ENCODE measurements at regions not wholly inside any gene's neighbourhood (a gene's known extent, or its start where the extent isn't known, plus 50 kb on each side); places are given as distances from the start of the nearest gene placed in this dataset.

GRCh38 chr6:23953976-23954375 lies 172.0 kb upstream of the NRSN1 start:
- CTCF ChIA-PET, result interaction anchor here (0.6 kb wide), 1 partner anchor 328 kb away, joined by 5 read pairs; no protein-coding TSS in a partner anchor
- DNase-seq (ENCODE audit: low read depth, low spot score) (no peak), ATAC-seq (no peak)
- Histone ChIP-seq H3K9ac (ENCODE audit: low read length) (no peak overlapping the region), H3K9me2 (ENCODE audit: insufficient read depth) (no peaks in the 10 kb centered on the region), H3K9me3 (ENCODE audit: control insufficient read depth in 1 of 2, insufficient read depth in 1 of 2, low read depth in 1 of 2, low read length in 2 of 2) (0 out of 4 replicates have a peak, but pooled peaks cover 0 to 4% of the 10 kb centered on the region in 2 experiments), H2AFZ (ENCODE audit: low read depth, low read length, poor library complexity, severe bottlenecking) (no peak overlapping the region), H3K36me3 (ENCODE audit: control insufficient read depth in 1 of 2, insufficient read depth in 2 of 2, low read length in 2 of 2) (no peaks in the 10 kb centered on the region; a peak in 1 of 4 replicates), H3K79me2 (ENCODE audit: insufficient read depth, low read length) (no peaks in the 10 kb centered on the region), H3K4me2 (ENCODE audit: low read length) (no peak overlapping the region), H3K27me3 (ENCODE audit: insufficient read depth, low read length) (no peaks in the 10 kb centered on the region), H3K4me3 (replicated peaks in 1 of 2; ENCODE audit: low read depth in 1 of 2, low read length in 2 of 2) (no peak overlapping the region), H3K4me1 (ENCODE audit: control insufficient read depth in 1 of 2, insufficient read depth in 2 of 2, low read length in 2 of 2) (no peaks in the 10 kb centered on the region), H4K20me1 (ENCODE audit: insufficient read depth) (no peaks in the 10 kb centered on the region), H3K27ac (ENCODE audit: low read depth, low read length) (no peak overlapping the region)
- RAD21 ChIA-PET (ENCODE audit: low non-redundant PET in 1 of 2, low total read pairs in 2 of 2, uncharacterized antibody in 2 of 2, unreplicated experiment in 2 of 2), result no interaction called here
- POLR2A ChIA-PET, result no interaction called here
- intact Hi-C loops (cut with micrococcal nuclease), result no loop called here
- TF ChIP-seq REST (IDR thresholded peaks at IDR 0.05; ENCODE audit: low read depth) (no peak), CBX3 (IDR thresholded peaks at IDR 0.05; ENCODE audit: low read depth) (no peak), EZH2phosphoT487 (IDR thresholded peaks at IDR 0.05; ENCODE audit: borderline replicate concordance) (no peak), JUND (IDR thresholded peaks at IDR 0.05) (no peak), EZH2 (IDR thresholded peaks at IDR 0.05) (no peak), YY1 (IDR thresholded peaks at IDR 0.05; ENCODE audit: extremely low read depth, insufficient replicate concordance, low read depth, low read length) (no peak), SIN3A (IDR thresholded peaks at IDR 0.05; ENCODE audit: low read depth) (no peak), SRF (IDR thresholded peaks at IDR 0.05; ENCODE audit: low read depth) (no peak), ZNF274 (IDR thresholded peaks at IDR 0.05; ENCODE audit: low read depth, low read length) (no peak), MAX (IDR thresholded peaks at IDR 0.05) (no peak), RAD21 (IDR thresholded peaks at IDR 0.05; ENCODE audit: low read depth) (no peak)
- no TSS peak for BruUV-seq (replicated peaks)
